GM23248 (cell line): ENCODE measurements at regions not wholly inside any gene's neighbourhood (a gene's known extent, or its start where the extent isn't known, plus 50 kb on each side); places are given as distances from the start of the nearest gene placed in this dataset.

ENCODE experiments used
- EZH2 ChIP-seq: fragments of 200-600 bp; sonication (generic); IDR thresholded peaks from 2 replicates; pipeline ENCODE4 v1.6.1; 2018; ENCODE audit warnings: antibody characterized with exemption, mild to moderate bottlenecking; ENCODE audit not compliant: insufficient read depth, poor library complexity, severe bottlenecking
- EZH2phosphoT487 ChIP-seq: fragments of 200-600 bp; sonication (generic); IDR thresholded peaks from 2 replicates; pipeline ENCODE4 v1.6.1; 2018; ENCODE audit warnings: antibody characterized with exemption, moderate library complexity, mild to moderate bottlenecking, low read depth; ENCODE audit not compliant: insufficient read depth

DNA sequence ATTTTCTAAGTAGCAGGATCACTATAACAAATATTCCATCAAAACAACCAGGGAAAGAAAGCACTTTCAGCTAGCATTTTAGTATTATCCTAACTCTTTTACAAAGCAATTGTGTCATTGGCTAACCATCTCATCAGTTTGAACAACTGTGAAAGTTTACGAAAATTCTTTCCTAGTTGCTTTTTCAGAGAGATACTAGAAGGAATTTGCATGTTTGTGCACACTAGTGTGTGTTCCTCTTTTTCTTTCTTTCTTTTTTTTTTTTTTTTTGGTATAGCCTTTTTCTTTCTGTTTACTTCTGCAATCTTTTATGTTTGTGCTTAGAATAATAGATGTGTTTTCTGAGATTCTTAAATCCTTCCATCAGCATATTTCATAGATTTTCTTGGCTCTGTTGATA lies 124.7 kb upstream of the SEMA6A start:
- TF ChIP-seq EZH2phosphoT487 (no peak), EZH2 (no peak)
